WTC11 (cell line): ENCODE measurements at regions not wholly inside any gene's neighbourhood (a gene's known extent, or its start where the extent isn't known, plus 50 kb on each side); places are given as distances from the start of the nearest gene placed in this dataset.

ENCODE experiments used
- ELF4 ChIP-seq: sonication (generic); formaldehyde crosslinking; IDR thresholded peaks from 2 replicates; pipeline ENCODE4 v1.8.1; 2022; ENCODE audit warnings: low read depth, mild to moderate bottlenecking, moderate library complexity, missing genetic modification reagents
- FOXJ3 ChIP-seq: sonication (generic); formaldehyde crosslinking; IDR thresholded peaks from 2 replicates; pipeline ENCODE4 v1.9.0; 2021; ENCODE audit warnings: missing genetic modification reagents, mild to moderate bottlenecking, borderline replicate concordance
- FOXK1 ChIP-seq: sonication (generic); formaldehyde crosslinking; IDR thresholded peaks from 2 replicates; pipeline ENCODE4 v1.8.0; 2022; ENCODE audit warnings: mild to moderate bottlenecking, moderate library complexity, missing genetic modification reagents
- FOXP1 ChIP-seq: sonication (generic); formaldehyde crosslinking; IDR thresholded peaks from 2 replicates; pipeline ENCODE4 v1.8.0; 2022; ENCODE audit warnings: missing genetic modification reagents, mild to moderate bottlenecking, moderate library complexity, borderline replicate concordance
- RELA ChIP-seq: sonication (generic); formaldehyde crosslinking; IDR thresholded peaks from 2 replicates; pipeline ENCODE4 v1.8.1; 2022; ENCODE audit warnings: missing genetic modification reagents, mild to moderate bottlenecking, borderline replicate concordance
- SMAD3 ChIP-seq: sonication (generic); formaldehyde crosslinking; IDR thresholded peaks from 2 replicates; pipeline ENCODE4 v1.8.0; 2022; ENCODE audit warnings: missing genetic modification reagents, mild to moderate bottlenecking, borderline replicate concordance
- TF ChIP-seq, protein P1 (sequence below): fragments of 200-600 bp; IDR thresholded peaks from 2 replicates; pipeline ENCODE4 v1.8.0; 2022; ENCODE audit warnings: antibody characterized with exemption
- TF ChIP-seq, protein P2 (sequence below): sonication (generic); formaldehyde crosslinking; IDR thresholded peaks from 2 replicates; pipeline ENCODE4 v1.8.1; 2022; ENCODE audit warnings: mild to moderate bottlenecking, moderate library complexity, missing genetic modification reagents
- TF ChIP-seq, protein P3 (sequence below): sonication (generic); formaldehyde crosslinking; IDR thresholded peaks from 2 replicates; pipeline ENCODE4 v1.8.1; 2022; ENCODE audit warnings: missing genetic modification reagents, borderline replicate concordance
- TF ChIP-seq, protein P4 (sequence below): sonication (generic); formaldehyde crosslinking; IDR thresholded peaks from 2 replicates; pipeline ENCODE4 v1.8.1; 2022; ENCODE audit warnings: low read depth, mild to moderate bottlenecking, moderate library complexity, missing genetic modification reagents, borderline replicate concordance

DNA sequence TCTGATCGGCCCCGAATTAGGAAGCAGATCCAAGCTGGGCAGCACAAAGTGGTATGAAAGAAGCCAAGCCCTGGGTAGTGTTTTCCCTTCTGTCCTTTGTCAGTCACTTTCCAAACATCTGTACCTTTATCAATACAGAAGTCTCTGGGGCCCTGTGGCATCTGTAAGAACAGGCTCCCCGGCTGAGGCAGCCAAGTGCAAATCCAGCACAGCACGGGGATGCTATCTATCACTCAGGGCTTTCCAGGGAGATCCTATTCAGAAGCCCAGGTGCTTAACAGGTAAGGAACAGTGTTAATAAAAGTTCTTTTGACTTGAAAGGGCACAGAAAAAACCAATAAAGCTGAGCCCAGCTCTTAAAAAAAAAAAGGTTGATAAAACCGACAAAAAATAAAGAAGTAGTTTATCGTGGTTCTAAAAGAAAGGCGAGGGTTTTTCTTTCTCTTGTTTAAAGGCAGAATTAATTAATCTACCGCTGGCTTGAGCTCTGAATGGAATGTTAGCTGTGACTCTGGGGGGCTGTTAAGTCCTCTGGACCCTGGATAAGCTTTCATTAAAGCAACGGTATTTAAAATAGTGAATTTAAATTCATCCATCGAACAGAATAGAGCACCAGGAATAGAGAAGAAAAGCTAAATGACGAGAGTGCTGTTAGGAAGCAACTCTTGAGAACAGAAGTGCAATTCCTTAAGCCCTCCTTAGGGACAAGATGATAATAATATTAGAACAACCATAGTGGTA lies 119.1 kb upstream of the GATB start:
- TF ChIP-seq, protein P1, sequence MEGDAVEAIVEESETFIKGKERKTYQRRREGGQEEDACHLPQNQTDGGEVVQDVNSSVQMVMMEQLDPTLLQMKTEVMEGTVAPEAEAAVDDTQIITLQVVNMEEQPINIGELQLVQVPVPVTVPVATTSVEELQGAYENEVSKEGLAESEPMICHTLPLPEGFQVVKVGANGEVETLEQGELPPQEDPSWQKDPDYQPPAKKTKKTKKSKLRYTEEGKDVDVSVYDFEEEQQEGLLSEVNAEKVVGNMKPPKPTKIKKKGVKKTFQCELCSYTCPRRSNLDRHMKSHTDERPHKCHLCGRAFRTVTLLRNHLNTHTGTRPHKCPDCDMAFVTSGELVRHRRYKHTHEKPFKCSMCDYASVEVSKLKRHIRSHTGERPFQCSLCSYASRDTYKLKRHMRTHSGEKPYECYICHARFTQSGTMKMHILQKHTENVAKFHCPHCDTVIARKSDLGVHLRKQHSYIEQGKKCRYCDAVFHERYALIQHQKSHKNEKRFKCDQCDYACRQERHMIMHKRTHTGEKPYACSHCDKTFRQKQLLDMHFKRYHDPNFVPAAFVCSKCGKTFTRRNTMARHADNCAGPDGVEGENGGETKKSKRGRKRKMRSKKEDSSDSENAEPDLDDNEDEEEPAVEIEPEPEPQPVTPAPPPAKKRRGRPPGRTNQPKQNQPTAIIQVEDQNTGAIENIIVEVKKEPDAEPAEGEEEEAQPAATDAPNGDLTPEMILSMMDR: no peak
- TF ChIP-seq, protein P2, sequence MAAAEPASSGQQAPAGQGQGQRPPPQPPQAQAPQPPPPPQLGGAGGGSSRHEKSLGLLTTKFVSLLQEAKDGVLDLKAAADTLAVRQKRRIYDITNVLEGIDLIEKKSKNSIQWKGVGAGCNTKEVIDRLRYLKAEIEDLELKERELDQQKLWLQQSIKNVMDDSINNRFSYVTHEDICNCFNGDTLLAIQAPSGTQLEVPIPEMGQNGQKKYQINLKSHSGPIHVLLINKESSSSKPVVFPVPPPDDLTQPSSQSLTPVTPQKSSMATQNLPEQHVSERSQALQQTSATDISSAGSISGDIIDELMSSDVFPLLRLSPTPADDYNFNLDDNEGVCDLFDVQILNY (CRISPR knock-in tag): no peak
- TF ChIP-seq FOXJ3 (no peak), FOXP1 (CRISPR knock-in tag) (no peak), RELA (CRISPR knock-in tag) (no peak), SMAD3 (CRISPR knock-in tag) (no peak), ELF4 (CRISPR knock-in tag) (no peak), FOXK1 (CRISPR knock-in tag) (no peak)
- TF ChIP-seq, protein P3, sequence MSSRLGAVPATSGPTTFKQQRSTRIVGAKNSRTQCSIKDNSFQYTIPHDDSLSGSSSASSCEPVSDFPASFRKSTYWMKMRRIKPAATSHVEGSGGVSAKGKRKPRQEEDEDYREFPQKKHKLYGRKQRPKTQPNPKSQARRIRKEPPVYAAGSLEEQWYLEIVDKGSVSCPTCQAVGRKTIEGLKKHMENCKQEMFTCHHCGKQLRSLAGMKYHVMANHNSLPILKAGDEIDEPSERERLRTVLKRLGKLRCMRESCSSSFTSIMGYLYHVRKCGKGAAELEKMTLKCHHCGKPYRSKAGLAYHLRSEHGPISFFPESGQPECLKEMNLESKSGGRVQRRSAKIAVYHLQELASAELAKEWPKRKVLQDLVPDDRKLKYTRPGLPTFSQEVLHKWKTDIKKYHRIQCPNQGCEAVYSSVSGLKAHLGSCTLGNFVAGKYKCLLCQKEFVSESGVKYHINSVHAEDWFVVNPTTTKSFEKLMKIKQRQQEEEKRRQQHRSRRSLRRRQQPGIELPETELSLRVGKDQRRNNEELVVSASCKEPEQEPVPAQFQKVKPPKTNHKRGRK (CRISPR knock-in tag): no peak
- TF ChIP-seq, protein P4, sequence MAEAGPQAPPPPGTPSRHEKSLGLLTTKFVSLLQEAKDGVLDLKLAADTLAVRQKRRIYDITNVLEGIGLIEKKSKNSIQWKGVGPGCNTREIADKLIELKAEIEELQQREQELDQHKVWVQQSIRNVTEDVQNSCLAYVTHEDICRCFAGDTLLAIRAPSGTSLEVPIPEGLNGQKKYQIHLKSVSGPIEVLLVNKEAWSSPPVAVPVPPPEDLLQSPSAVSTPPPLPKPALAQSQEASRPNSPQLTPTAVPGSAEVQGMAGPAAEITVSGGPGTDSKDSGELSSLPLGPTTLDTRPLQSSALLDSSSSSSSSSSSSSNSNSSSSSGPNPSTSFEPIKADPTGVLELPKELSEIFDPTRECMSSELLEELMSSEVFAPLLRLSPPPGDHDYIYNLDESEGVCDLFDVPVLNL (CRISPR knock-in tag): no peak
